GM12872 (cell line): ENCODE measurements at regions not wholly inside any gene's neighbourhood (a gene's known extent, or its start where the extent isn't known, plus 50 kb on each side); places are given as distances from the start of the nearest gene placed in this dataset.

Source experiments
- CTCF ChIP-seq: IDR thresholded peaks from 3 replicates; pipeline ENCODE4 v1.5.1; 2011; ENCODE audit warnings: low read depth, mild to moderate bottlenecking, low read length, moderate library complexity; ENCODE audit not compliant: insufficient read depth

DNA sequence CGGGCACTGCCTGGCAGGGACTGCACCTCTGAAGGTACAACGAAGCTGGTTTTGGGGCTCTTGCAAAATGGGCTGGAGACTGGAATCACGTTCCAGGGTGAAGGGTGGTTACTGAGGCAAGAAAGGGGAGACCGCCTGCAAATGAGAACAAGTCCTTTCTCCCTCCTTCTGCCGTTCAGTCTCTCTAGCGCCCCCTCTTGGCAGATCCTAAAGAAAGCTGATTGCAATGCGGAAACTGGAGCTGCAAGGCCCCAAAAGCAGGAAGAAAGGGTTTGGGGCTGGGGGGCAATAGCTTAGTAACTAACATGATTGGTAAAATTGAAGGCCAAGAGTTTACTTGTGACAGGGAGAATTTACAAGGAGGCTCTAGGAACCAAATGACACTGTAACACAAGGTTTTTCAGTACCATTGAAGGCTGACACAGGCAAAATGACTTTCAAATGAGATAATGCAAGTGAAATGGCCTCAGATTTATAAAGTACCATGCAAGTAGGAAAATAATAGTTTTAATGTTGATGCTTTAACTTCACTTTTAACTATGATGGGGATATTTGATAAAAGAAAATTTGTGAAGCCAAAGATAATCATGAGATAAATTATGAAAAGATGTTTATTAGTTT is 222.7 kb upstream of the HAND2 start:
- peak; percentile 72 for TF ChIP-seq CTCF

DNA sequence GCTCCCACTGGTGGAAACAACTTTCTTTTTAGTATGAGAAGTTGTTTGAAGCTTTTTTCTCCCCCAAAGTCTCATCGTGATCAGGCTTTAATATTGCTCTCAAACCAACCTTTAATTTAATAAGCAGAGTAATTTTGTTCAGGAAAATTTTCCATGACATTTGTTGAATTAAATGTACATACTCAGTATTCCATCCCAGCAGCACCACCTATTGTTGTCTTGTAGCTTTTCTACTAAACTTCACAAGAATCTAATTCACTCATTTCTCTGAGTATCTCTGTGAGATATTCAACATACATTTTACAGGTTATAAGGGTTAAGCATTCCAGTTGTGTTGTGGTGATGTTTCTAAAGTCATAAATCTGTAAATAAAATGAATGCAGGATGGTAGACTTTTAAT is 218.3 kb upstream of the HAND2 start:
- no peak for TF ChIP-seq CTCF

- TF ChIP-seq CTCF = no peak
Observed at GRCh38 chr4:173747537-173748257, 217.7 kb upstream of the HAND2 start.

DNA sequence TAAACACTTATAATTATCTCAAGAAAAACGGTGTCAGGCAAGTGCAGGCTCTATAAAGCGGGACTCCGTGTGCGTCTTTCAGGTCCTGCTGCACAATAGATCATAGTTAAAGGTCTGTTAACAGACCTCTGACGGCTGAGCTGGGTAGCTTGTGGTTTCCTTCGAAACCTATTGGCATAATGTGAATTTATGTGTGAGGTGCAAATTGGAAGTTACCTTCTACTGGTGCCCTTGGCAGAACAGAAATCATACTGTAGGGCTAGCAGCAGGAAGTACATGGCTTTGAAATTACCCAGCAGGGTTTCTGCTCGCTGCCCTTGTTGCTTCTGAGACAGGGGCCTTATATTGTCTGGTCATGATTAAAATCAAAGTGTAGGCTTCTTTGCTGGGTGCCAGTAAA is 216.4 kb upstream of the HAND2 start:
- TF ChIP-seq CTCF = no peak

DNA sequence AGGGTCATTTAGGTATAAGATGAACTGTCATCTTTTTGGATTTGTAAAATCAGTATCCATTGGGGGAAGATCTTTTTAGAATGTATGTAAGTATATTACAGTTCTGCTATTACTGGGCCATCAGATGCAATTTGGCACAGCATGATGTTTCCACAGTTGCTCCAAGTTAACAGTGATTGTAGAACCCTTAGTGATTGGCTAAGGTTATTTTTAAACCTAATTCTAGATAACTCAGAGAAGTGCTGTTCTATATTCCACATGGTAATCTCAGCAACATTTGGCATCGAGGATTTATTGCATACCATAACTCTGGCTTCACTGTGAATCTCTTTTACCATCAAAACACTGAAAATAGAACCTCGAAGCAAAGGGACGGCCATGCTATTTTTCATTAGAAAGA is 215.7 kb upstream of the HAND2 start:
- TF ChIP-seq CTCF = no peak

GRCh38 chr4:173736840-173737239 is 206.8 kb upstream of the HAND2 start:
- no peak for TF ChIP-seq CTCF

DNA sequence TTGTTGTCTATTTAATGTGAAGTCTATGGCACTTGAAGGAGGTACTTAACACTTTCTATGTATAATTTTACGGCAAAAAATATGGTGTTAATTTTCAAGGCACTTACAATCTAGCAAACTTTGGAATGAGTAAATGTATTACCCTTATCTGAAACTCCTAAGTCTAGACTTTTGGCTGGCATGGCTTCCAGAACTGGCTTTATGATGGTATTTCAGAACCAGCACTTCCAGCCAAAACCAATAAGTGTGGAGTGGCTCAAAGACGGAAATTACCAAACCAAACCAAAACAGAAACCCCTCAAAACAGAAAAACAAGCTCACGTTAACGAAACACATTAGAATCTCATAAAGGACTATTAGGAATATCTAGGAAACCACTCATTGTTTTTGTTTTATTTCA is 205.6 kb upstream of the HAND2 start:
- no peak for TF ChIP-seq CTCF
